ENCODE measurements at regions not wholly inside any gene's neighbourhood (a gene's known extent, or its start where the extent isn't known, plus 50 kb on each side); places are given as distances from the start of the nearest gene placed in this dataset.

DNA sequence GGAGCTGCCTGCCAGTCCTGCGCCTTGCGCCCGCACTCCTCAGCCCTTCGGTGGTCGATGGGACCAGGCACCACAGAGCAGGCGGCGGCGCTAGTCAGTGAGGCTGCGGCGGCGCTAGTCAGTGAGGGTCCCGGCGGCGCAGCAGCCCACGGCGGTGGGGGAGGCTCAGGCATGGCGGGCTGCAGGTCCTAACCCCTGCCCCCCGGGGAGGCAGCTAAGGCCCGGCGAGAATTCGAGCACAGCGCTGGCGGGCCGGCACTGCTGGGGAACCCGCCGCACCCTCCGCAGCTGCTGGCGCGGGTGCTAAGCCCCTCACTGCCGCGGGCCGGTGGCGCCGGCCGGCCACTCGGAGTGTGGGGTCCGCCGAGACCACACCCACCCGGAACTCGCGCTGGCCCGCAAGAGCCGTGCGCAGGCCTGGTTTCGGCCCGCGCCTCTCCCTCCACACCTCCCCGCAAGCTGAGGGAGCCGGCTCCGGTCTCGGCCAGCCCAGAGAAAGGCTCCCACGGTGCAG, 867.4 kb downstream of the DSC3 start:
- intact Hi-C loops (cut with micrococcal nuclease; ENCODE audit: unreplicated experiment) = no loop called here
- no peaks in the 10 kb centered on the region for H3K36me3 ChIP-seq (ENCODE audit: control insufficient read depth, insufficient read depth, low read length)
- ChIA-PET CTCF (no interaction called here), POLR2A (no interaction called here)
- Mint-ChIP-seq H3K4me1 (ENCODE audit: low read depth, unreplicated experiment) (no peaks in the 10 kb centered on the region), H3K27ac (ENCODE audit: unreplicated experiment) (no peak overlapping the region), H3K27me3 (ENCODE audit: insufficient read depth, unreplicated experiment) (no peaks in the 10 kb centered on the region), H3K9me3 (ENCODE audit: unreplicated experiment) (no peaks in the 10 kb centered on the region), H3K36me3 (ENCODE audit: insufficient read depth, unreplicated experiment) (no peaks in the 10 kb centered on the region), H3K4me3 (ENCODE audit: unreplicated experiment) (no peak overlapping the region)
- BruUV-seq (replicated peaks) = no TSS peak
- no peaks in the 10 kb centered on the region for H3K27me3 ChIP-seq (replicated peaks; ENCODE audit: control insufficient read depth, insufficient read depth, low read length)
- DNase-seq = no peak
- H3K9me3 ChIP-seq = no peaks in the 10 kb centered on the region
- H3K4me3 ChIP-seq (ENCODE audit: low read depth, low read length) = no peak overlapping the region
- no peak for TF ChIP-seq CTCF (IDR thresholded peaks at IDR 0.05; ENCODE audit: insufficient read depth in 1 of 2, low read depth in 1 of 2, low read length in 1 of 2, severe bottlenecking in 1 of 2, unreplicated experiment in 1 of 2)
- no peaks in the 10 kb centered on the region for H3K4me1 ChIP-seq

DNA sequence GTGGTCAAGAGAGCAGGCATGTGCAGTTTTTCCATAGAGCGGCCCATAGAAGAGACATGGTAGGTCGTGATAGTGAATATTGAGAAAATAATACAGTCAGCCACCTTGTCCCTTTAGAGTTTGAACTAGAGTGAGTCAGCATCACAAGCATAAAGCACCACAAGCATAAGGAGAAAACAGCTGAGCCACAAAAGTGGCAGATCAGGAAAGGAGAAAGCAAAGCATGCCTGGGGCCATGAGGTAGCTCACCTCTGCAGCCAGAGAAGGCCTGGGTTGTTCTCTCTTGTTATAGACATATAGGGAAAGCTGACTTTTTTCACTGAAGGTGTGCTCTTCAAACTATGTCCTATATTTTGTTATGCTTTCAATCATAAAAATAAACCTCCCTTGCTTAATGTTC, 879.0 kb downstream of the DSC3 start:
- DNase-seq = no peak
- Mint-ChIP-seq H3K4me1 (ENCODE audit: low read depth, unreplicated experiment) (no peaks in the 10 kb centered on the region), H3K27ac (ENCODE audit: unreplicated experiment) (no peak overlapping the region), H3K27me3 (ENCODE audit: insufficient read depth, unreplicated experiment) (peaks cover 5% of the 10 kb centered on the region), H3K4me3 (ENCODE audit: unreplicated experiment) (no peak overlapping the region), H3K9me3 (ENCODE audit: unreplicated experiment) (no peaks in the 10 kb centered on the region), H3K36me3 (ENCODE audit: insufficient read depth, unreplicated experiment) (no peaks in the 10 kb centered on the region)
- no peaks in the 10 kb centered on the region for H3K9me3 ChIP-seq
- intact Hi-C loops (cut with micrococcal nuclease; ENCODE audit: unreplicated experiment) = no loop called here
- no peak for TF ChIP-seq CTCF (IDR thresholded peaks at IDR 0.05; ENCODE audit: insufficient read depth in 1 of 2, low read depth in 1 of 2, low read length in 1 of 2, severe bottlenecking in 1 of 2, unreplicated experiment in 1 of 2)
- no peaks in the 10 kb centered on the region for H3K27me3 ChIP-seq (replicated peaks; ENCODE audit: control insufficient read depth, insufficient read depth, low read length)
- no peaks in the 10 kb centered on the region for H3K36me3 ChIP-seq (ENCODE audit: control insufficient read depth, insufficient read depth, low read length)
- POLR2A ChIA-PET = no interaction called here
- CTCF ChIA-PET = no interaction called here
- no peak overlapping the region for H3K4me3 ChIP-seq (ENCODE audit: low read depth, low read length)
- no TSS peak for BruUV-seq (replicated peaks)
- H3K4me1 ChIP-seq = no peaks in the 10 kb centered on the region

- Mint-ChIP-seq H3K36me3 (ENCODE audit: insufficient read depth, unreplicated experiment) (no peaks in the 10 kb centered on the region), H3K27ac (ENCODE audit: unreplicated experiment) (no peak overlapping the region), H3K4me1 (ENCODE audit: low read depth, unreplicated experiment) (no peaks in the 10 kb centered on the region), H3K4me3 (ENCODE audit: unreplicated experiment) (no peak overlapping the region), H3K27me3 (ENCODE audit: insufficient read depth, unreplicated experiment) (peaks cover 2% of the 10 kb centered on the region), H3K9me3 (ENCODE audit: unreplicated experiment) (no peaks in the 10 kb centered on the region)
- TF ChIP-seq CTCF (IDR thresholded peaks at IDR 0.05; ENCODE audit: insufficient read depth in 1 of 2, low read depth in 1 of 2, low read length in 1 of 2, severe bottlenecking in 1 of 2, unreplicated experiment in 1 of 2) = no peak
- H3K36me3 ChIP-seq (ENCODE audit: control insufficient read depth, insufficient read depth, low read length) = no peaks in the 10 kb centered on the region
- no TSS peak for BruUV-seq (replicated peaks)
- H3K27me3 ChIP-seq (replicated peaks; ENCODE audit: control insufficient read depth, insufficient read depth, low read length) = no peaks in the 10 kb centered on the region
- no peaks in the 10 kb centered on the region for H3K4me1 ChIP-seq
- DNase-seq = no peak
- ChIA-PET POLR2A (no interaction called here), CTCF (no interaction called here)
- H3K4me3 ChIP-seq (ENCODE audit: low read depth, low read length) = no peak overlapping the region
- intact Hi-C loops (cut with micrococcal nuclease; ENCODE audit: unreplicated experiment) = no loop called here
- H3K9me3 ChIP-seq = no peaks in the 10 kb centered on the region
Observed at GRCh38 chr18:30160124-30160523, 882.4 kb downstream of the DSC3 start.
